ENCODE measurements at regions not wholly inside any gene's neighbourhood (a gene's known extent, or its start where the extent isn't known, plus 50 kb on each side); places are given as distances from the start of the nearest gene placed in this dataset.

- no peaks in the 10 kb centered on the region for H3K36me3 ChIP-seq (replicated peaks in 1 of 2; ENCODE audit: control insufficient read depth in 1 of 2, insufficient read depth in 2 of 2, low read length in 2 of 2)
- no peaks in the 10 kb centered on the region for H3K27me3 ChIP-seq (ENCODE audit: control insufficient read depth in 1 of 2, insufficient read depth in 2 of 2, low read length in 2 of 2)
- ChIA-PET POLR2A (no interaction called here), CTCF (ENCODE audit: low intra/inter-chr PET ratio, low total read pairs) (no interaction called here)
- in situ Hi-C loops (cut with HindIII; ENCODE audit: extremely low pct_ligation_motif_present, low pct_unique_long_range_greater_than_20kb) (no loop called here), intact Hi-C loops (cut with micrococcal nuclease; ENCODE audit: unreplicated experiment) (no loop called here)
- H3K27ac ChIP-seq (ENCODE audit: extremely low read length, insufficient read depth, low read length) = no peak overlapping the region
- H3K4me2 ChIP-seq (ENCODE audit: low read depth, low read length) = no peak overlapping the region
- H3K4me1 ChIP-seq (ENCODE audit: insufficient read depth, low read length) = no peaks in the 10 kb centered on the region
- no peak for FAIRE-seq
- no peaks in the 10 kb centered on the region for H3K79me2 ChIP-seq (ENCODE audit: insufficient read depth, low read length)
- TF ChIP-seq ZSCAN25 (CRISPR knock-in tag; IDR thresholded peaks at IDR 0.05) (no peak), ZNF251 (CRISPR knock-in tag; IDR thresholded peaks at IDR 0.05) (no peak)
- H4K20me1 ChIP-seq (ENCODE audit: insufficient read depth, low read length) = no peaks in the 10 kb centered on the region
- H3K4me3 ChIP-seq (replicated peaks in 1 of 3; ENCODE audit: insufficient read depth in 1 of 3, low read depth in 2 of 3, low read length in 3 of 3) = no peak overlapping the region
- no peak overlapping the region for H2AFZ ChIP-seq (ENCODE audit: low read length)
- WGBS (ENCODE audit: low lambda C conversion rate) = 67% methylated on average over 5 of the region's 5 CpGs
- no peak overlapping the region for H3K9ac ChIP-seq (ENCODE audit: insufficient read depth, low read depth, low read length)
- no peak for ATAC-seq
- BruUV-seq (replicated peaks) = no TSS peak
- H3K9me3 ChIP-seq (ENCODE audit: low read length) = no peaks in the 10 kb centered on the region
- no peak for DNase-seq (ENCODE audit: low spot score)
These were observed 111.4 kb upstream of the ZFHX3 start for GRCh38 chr16:73159296-73159695.

DNA sequence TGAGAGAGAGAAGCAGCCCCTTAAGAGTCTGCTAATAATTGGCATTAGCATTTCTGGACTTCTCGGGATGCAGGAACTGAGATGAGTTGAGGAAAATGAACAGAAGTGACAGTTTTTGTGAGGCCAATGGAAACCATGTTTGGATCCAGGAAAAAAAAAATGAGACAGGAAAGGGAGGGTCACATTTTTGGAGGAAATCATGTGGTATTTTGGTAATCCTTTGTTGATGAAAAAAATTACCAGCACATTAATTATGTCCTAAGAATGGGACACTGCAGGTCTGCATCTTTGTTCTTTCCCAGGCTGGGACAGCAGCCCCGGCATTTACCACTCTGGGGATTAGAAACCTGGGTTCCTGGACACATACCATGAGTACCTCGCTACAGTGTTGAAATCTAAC lies 109.9 kb upstream of the ZFHX3 start:
- no TSS peak for BruUV-seq (replicated peaks)
- WGBS (ENCODE audit: low lambda C conversion rate) = 61% methylated on average over 3 of the region's 3 CpGs
- FAIRE-seq (no peak), ATAC-seq (no peak), DNase-seq (ENCODE audit: low spot score) (no peak)
- Histone ChIP-seq H3K9ac (ENCODE audit: insufficient read depth, low read depth, low read length) (no peak overlapping the region), H3K9me3 (ENCODE audit: low read length) (no peaks in the 10 kb centered on the region), H3K4me2 (ENCODE audit: low read depth, low read length) (no peak overlapping the region), H3K4me3 (replicated peaks in 1 of 3; ENCODE audit: insufficient read depth in 1 of 3, low read depth in 2 of 3, low read length in 3 of 3) (no peak overlapping the region), H3K27me3 (ENCODE audit: control insufficient read depth in 1 of 2, insufficient read depth in 2 of 2, low read length in 2 of 2) (no peaks in the 10 kb centered on the region), H3K27ac (ENCODE audit: extremely low read length, insufficient read depth, low read length) (no peak overlapping the region), H2AFZ (ENCODE audit: low read length) (no peak overlapping the region), H3K4me1 (ENCODE audit: insufficient read depth, low read length) (peaks cover 3% of the 10 kb centered on the region), H3K36me3 (replicated peaks in 1 of 2; ENCODE audit: control insufficient read depth in 1 of 2, insufficient read depth in 2 of 2, low read length in 2 of 2) (no peaks in the 10 kb centered on the region), H3K79me2 (ENCODE audit: insufficient read depth, low read length) (no peaks in the 10 kb centered on the region), H4K20me1 (ENCODE audit: insufficient read depth, low read length) (no peaks in the 10 kb centered on the region)
- no peak for TF ChIP-seq GPN1 (CRISPR knock-in tag; IDR thresholded peaks at IDR 0.05; ENCODE audit: borderline replicate concordance)
- TF ChIP-seq, protein P1, sequence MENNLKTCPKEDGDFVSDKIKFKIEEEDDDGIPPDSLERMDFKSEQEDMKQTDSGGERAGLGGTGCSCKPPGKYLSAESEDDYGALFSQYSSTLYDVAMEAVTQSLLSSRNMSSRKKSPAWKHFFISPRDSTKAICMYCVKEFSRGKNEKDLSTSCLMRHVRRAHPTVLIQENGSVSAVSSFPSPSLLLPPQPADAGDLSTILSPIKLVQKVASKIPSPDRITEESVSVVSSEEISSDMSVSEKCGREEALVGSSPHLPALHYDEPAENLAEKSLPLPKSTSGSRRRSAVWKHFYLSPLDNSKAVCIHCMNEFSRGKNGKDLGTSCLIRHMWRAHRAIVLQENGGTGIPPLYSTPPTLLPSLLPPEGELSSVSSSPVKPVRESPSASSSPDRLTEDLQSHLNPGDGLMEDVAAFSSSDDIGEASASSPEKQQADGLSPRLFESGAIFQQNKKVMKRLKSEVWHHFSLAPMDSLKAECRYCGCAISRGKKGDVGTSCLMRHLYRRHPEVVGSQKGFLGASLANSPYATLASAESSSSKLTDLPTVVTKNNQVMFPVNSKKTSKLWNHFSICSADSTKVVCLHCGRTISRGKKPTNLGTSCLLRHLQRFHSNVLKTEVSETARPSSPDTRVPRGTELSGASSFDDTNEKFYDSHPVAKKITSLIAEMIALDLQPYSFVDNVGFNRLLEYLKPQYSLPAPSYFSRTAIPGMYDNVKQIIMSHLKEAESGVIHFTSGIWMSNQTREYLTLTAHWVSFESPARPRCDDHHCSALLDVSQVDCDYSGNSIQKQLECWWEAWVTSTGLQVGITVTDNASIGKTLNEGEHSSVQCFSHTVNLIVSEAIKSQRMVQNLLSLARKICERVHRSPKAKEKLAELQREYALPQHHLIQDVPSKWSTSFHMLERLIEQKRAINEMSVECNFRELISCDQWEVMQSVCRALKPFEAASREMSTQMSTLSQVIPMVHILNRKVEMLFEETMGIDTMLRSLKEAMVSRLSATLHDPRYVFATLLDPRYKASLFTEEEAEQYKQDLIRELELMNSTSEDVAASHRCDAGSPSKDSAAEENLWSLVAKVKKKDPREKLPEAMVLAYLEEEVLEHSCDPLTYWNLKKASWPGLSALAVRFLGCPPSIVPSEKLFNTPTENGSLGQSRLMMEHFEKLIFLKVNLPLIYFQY (CRISPR knock-in tag; IDR thresholded peaks at IDR 0.05; ENCODE audit: borderline replicate concordance) = no peak
- TF ChIP-seq, protein P2, sequence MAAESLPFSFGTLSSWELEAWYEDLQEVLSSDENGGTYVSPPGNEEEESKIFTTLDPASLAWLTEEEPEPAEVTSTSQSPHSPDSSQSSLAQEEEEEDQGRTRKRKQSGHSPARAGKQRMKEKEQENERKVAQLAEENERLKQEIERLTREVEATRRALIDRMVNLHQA (CRISPR knock-in tag; IDR thresholded peaks at IDR 0.05) = no peak
- TF ChIP-seq SP4 (CRISPR knock-in tag; IDR thresholded peaks at IDR 0.05) = no peak
- no peak for TF ChIP-seq ZNF343 (CRISPR knock-in tag; IDR thresholded peaks at IDR 0.05)
- TF ChIP-seq NR2F1 (CRISPR knock-in tag; IDR thresholded peaks at IDR 0.05) = no peak
- no peak for TF ChIP-seq ZSCAN5A (CRISPR knock-in tag; IDR thresholded peaks at IDR 0.05; ENCODE audit: borderline replicate concordance)
- CTCF ChIA-PET (ENCODE audit: low intra/inter-chr PET ratio, low total read pairs) = no interaction called here
- POLR2A ChIA-PET = no interaction called here
- in situ Hi-C loops (cut with HindIII; ENCODE audit: extremely low pct_ligation_motif_present, low pct_unique_long_range_greater_than_20kb) (no loop called here), intact Hi-C loops (cut with micrococcal nuclease; ENCODE audit: unreplicated experiment) (no loop called here)

Measured in HepG2 (cell line).